Non-pigmented ciliary epithelial cell (primary cell): ENCODE measurements at regions not wholly inside any gene's neighbourhood (a gene's known extent, or its start where the extent isn't known, plus 50 kb on each side); places are given as distances from the start of the nearest gene placed in this dataset.
"Not testable (repeated sequence)": the region's sequence is repeated elsewhere in the genome, so short reads cannot be mapped to it uniquely, and the experiment has no call there.

Source experiments
- DNase-seq: peaks from one replicate; pipeline ENCODE4 v3.0.0-alpha.2; 2010; ENCODE audit warnings: low read depth

DNA sequence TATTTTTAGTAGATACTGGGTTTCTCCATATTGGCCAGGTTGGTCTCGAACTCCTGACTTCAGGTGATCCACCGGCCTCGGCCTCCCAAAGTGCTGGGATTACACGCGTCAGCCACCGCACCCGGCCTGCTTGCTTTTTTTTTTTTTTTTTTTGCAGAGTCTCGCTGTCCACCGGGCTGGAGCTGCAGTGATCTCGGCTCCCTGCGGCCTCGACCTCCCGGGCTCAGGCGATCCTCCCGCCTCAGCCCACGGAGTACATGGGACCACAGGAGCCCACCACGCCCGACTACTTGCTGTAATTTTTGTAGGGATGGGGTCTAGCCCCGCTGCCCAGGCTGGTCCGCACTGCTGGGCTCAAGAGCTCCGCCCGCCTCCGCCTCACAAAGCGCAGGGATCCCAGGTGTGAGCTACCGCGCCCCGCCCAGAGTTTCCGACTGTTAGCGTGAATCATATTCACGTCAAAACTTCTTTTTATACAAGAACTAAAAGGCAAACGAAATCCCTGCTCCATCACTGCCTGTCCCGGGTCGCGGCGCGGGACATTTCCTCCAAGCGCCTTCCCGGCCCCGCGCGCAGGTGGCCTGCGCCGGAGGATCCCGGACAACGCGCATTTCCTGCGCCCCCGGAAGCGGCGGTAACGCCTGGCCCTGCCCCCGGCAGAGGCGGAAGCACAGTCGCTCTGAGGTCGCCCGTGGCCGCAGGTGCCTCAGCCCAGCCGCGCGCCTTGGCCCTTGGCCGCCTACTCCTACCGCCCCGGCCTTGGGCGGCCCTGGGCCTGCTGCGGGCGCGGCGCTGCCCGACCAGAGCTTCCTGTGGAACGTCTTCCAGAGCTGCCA is 50.9 kb upstream of the APOD start:
- DNase-seq = not testable (repeated sequence)
